Dedifferentiated amniotic fluid mesenchymal stem cell (primary cell): ENCODE measurements at regions not wholly inside any gene's neighbourhood (a gene's known extent, or its start where the extent isn't known, plus 50 kb on each side); places are given as distances from the start of the nearest gene placed in this dataset.
"Not testable (repeated sequence)": the region's sequence is repeated elsewhere in the genome, so short reads cannot be mapped to it uniquely, and the experiment has no call there.

ENCODE experiments used
- DNase-seq: peaks from one replicate; pipeline ENCODE4 v3.0.0-alpha.2; 2016; ENCODE audit errors: extremely low spot score

- DNase-seq, result no peak
These were observed 106.3 kb upstream of the FOXA2 start for GRCh38 chr20:22690616-22691179.

GRCh38 chr20:22691369-22692118, 107.2 kb upstream of the FOXA2 start:
- DNase-seq, result peak; percentile 75

GRCh38 chr20:22692119-22692475, 107.7 kb upstream of the FOXA2 start:
- no peak for DNase-seq

- not testable (repeated sequence) for DNase-seq
These were observed 108.2 kb upstream of the FOXA2 start for GRCh38 chr20:22692620-22693019.

GRCh38 chr20:22696759-22697158, 112.4 kb upstream of the FOXA2 start:
- no peak for DNase-seq

- DNase-seq, result no peak
These were observed 114.0 kb upstream of the FOXA2 start for GRCh38 chr20:22698259-22698842.

GRCh38 chr20:22699396-22699795, 115.0 kb upstream of the FOXA2 start:
- DNase-seq, result no peak

- peak; percentile 64 for DNase-seq
These were observed 116.0 kb upstream of the FOXA2 start for GRCh38 chr20:22700367-22700766.

GRCh38 chr20:22701679-22702308, 117.4 kb upstream of the FOXA2 start:
- DNase-seq, result no peak

- no peak for DNase-seq
These were observed 119.5 kb upstream of the FOXA2 start for GRCh38 chr20:22703843-22704242.

- DNase-seq, result no peak
These were observed 127.8 kb upstream of the FOXA2 start for GRCh38 chr20:22711971-22712755.

GRCh38 chr20:22716821-22717351, 132.5 kb upstream of the FOXA2 start:
- peak; percentile 75 for DNase-seq

GRCh38 chr20:22717466-22717865, 133.1 kb upstream of the FOXA2 start:
- no peak for DNase-seq

GRCh38 chr20:22719167-22719591, 134.8 kb upstream of the FOXA2 start:
- DNase-seq, result no peak

- no peak for DNase-seq
These were observed 135.8 kb upstream of the FOXA2 start for GRCh38 chr20:22720206-22720605.

- DNase-seq, result no peak
These were observed 138.4 kb upstream of the FOXA2 start for GRCh38 chr20:22722811-22723210.

- DNase-seq, result no peak
These were observed 139.3 kb upstream of the FOXA2 start for GRCh38 chr20:22723659-22724058.

GRCh38 chr20:22728146-22728745, 143.9 kb upstream of the FOXA2 start:
- no peak for DNase-seq

GRCh38 chr20:22729180-22729579, 144.8 kb upstream of the FOXA2 start:
- DNase-seq, result no peak

- no peak for DNase-seq
These were observed 145.4 kb upstream of the FOXA2 start for GRCh38 chr20:22729616-22730236.

- DNase-seq, result no peak
These were observed 148.4 kb upstream of the FOXA2 start for GRCh38 chr20:22732751-22733150.
